OCI-LY1 (cell line): ENCODE measurements at regions not wholly inside any gene's neighbourhood (a gene's known extent, or its start where the extent isn't known, plus 50 kb on each side); places are given as distances from the start of the nearest gene placed in this dataset.

Experiments used
- CTCF ChIP-seq: fragments of 200-600 bp; sonication (generic), shearing (Covaris generic); IDR thresholded peaks from 2 replicates; pipeline ENCODE4 v1.5.1; 2017; ENCODE audit warnings: mild to moderate bottlenecking, antibody characterized with exemption, low read length, moderate library complexity, mixed read lengths
- EZH2 ChIP-seq: fragments of 200-600 bp; sonication (generic), shearing (Covaris generic); IDR thresholded peaks from 2 replicates; pipeline ENCODE4 v1.8.0; 2017; ENCODE audit warnings: borderline replicate concordance, mixed run types, mild to moderate bottlenecking, antibody characterized with exemption, low read length, moderate library complexity, mixed read lengths

GRCh38 chr14:106235356-106236159 lies 709.2 kb downstream of the TMEM121 start:
- no peak for TF ChIP-seq EZH2
- TF ChIP-seq CTCF, result no peak
